Stomach (tissue), 4 donors: ENCODE measurements at regions not wholly inside any gene's neighbourhood (a gene's known extent, or its start where the extent isn't known, plus 50 kb on each side); places are given as distances from the start of the nearest gene placed in this dataset.
"Not testable (repeated sequence)": the region's sequence is repeated elsewhere in the genome, so short reads cannot be mapped to it uniquely, and the experiment has no call there.

Source experiments
- CTCF ChIP-seq, 7 experiments: fragments of 450-650 bp in 4 of 7; fragments of 200-600 bp in 3 of 7; sonication (generic) in 3 of 7; IDR thresholded peaks; one replicate each; pipeline ENCODE4 v1.5.1; 2016 to 2019; ENCODE audit warnings: antibody characterized with exemption in 7 of 7, control low read depth in 2 of 7, mild to moderate bottlenecking in 1 of 7
- POLR2A ChIP-seq, 4 donors: fragments of 450-650 bp; IDR thresholded peaks; one replicate each; pipeline ENCODE4 v1.6.1; 2016; ENCODE audit warnings: antibody characterized with exemption in 4 of 4, control low read depth in 2 of 4, mild to moderate bottlenecking in 1 of 4, moderate library complexity in 1 of 4

GRCh38 chr14:43698561-43699284 lies 808.4 kb downstream of the FSCB start:
- TF ChIP-seq CTCF, POLR2A (IDR thresholded peaks at IDR 0.05): not testable (repeated sequence)
